Hepatocyte (in vitro differentiated cells): ENCODE measurements at regions not wholly inside any gene's neighbourhood (a gene's known extent, or its start where the extent isn't known, plus 50 kb on each side); places are given as distances from the start of the nearest gene placed in this dataset.
"Not testable (repeated sequence)": the region's sequence is repeated elsewhere in the genome, so short reads cannot be mapped to it uniquely, and the experiment has no call there.

Experiments used
- DNase-seq: peaks from one replicate; pipeline ENCODE4 v3.0.0-alpha.2; 2016; ENCODE audit warnings: low spot score
- H2AFZ ChIP-seq: fragments of 200-600 bp; sonication (generic); 2 replicates; pipeline ENCODE4 v1.6.0; 2016; ENCODE audit warnings: antibody characterized with exemption, mild to moderate bottlenecking
- H3K27ac ChIP-seq: fragments of 200-600 bp; sonication (generic); 2 replicates; pipeline ENCODE4 v1.5.1; 2016; ENCODE audit warnings: mild to moderate bottlenecking
- H3K27me3 ChIP-seq: fragments of 200-600 bp; sonication (generic); 2 replicates; pipeline ENCODE4 v1.6.1; 2016
- H3K36me3 ChIP-seq: fragments of 200-600 bp; sonication (generic); replicated peaks from 2 replicates; pipeline ENCODE4 v1.5.1; 2016; ENCODE audit warnings: low read depth; ENCODE audit not compliant: insufficient read depth
- H3K4me1 ChIP-seq: fragments of 200-600 bp; sonication (generic); 2 replicates; pipeline ENCODE4 v1.5.1; 2016; ENCODE audit warnings: mild to moderate bottlenecking, moderate library complexity; ENCODE audit not compliant: insufficient read depth
- H3K4me2 ChIP-seq: fragments of 200-600 bp; sonication (generic); 2 replicates; pipeline ENCODE4 v1.6.0; 2016
- H3K4me3 ChIP-seq: fragments of 200-600 bp; sonication (generic); 2 replicates; pipeline ENCODE4 v1.5.1; 2016; ENCODE audit warnings: mild to moderate bottlenecking
- H3K79me2 ChIP-seq: fragments of 200-600 bp; sonication (generic); 2 replicates; pipeline ENCODE4 v1.6.0; 2017; ENCODE audit warnings: mild to moderate bottlenecking
- H3K9me2 ChIP-seq: fragments of 200-600 bp; sonication (generic); replicated peaks from 2 replicates; pipeline ENCODE4 v1.6.0; 2017; ENCODE audit warnings: mild to moderate bottlenecking; ENCODE audit not compliant: insufficient read depth
- H3K9me3 ChIP-seq: fragments of 200-600 bp; sonication (generic); 2 replicates; pipeline ENCODE4 v1.5.1; 2016; ENCODE audit warnings: low read depth, mild to moderate bottlenecking
- H4K20me1 ChIP-seq: fragments of 200-600 bp; sonication (generic); 2 replicates; pipeline ENCODE4 v1.6.0; 2016; ENCODE audit warnings: mild to moderate bottlenecking; ENCODE audit not compliant: insufficient read depth, poor library complexity, severe bottlenecking
- CTCF ChIP-seq: fragments of 200-600 bp; sonication (generic); IDR thresholded peaks from 2 replicates; pipeline ENCODE4 v1.5.1; 2016; ENCODE audit warnings: antibody characterized with exemption, mild to moderate bottlenecking; ENCODE audit not compliant: poor library complexity
- EZH2 ChIP-seq: fragments of 200-600 bp; sonication (generic); IDR thresholded peaks from 2 replicates; pipeline ENCODE4 v1.6.1; 2016; ENCODE audit warnings: antibody characterized with exemption, mild to moderate bottlenecking, borderline replicate concordance
- EZH2phosphoT487 ChIP-seq: fragments of 200-600 bp; sonication (generic); IDR thresholded peaks from one replicate; pipeline ENCODE4 v1.6.1; 2018; ENCODE audit warnings: antibody characterized with exemption, mild to moderate bottlenecking, low read depth, moderate library complexity; ENCODE audit not compliant: unreplicated experiment, severe bottlenecking
- WGBS: methylation state at CpG from one replicate; pipeline ENCODE4 v1.1.6; 2016; ENCODE audit warnings: low lambda C conversion rate; ENCODE audit errors: missing lambda C conversion rate; 5-methylcytosine and 5-hydroxymethylcytosine counted together

- no peak for DNase-seq
- Histone ChIP-seq H4K20me1 (no peaks in the 10 kb centered on the region), H3K4me2 (no peak overlapping the region), H3K9me2 (no peaks in the 10 kb centered on the region), H3K27me3 (no peaks in the 10 kb centered on the region), H3K9me3 (no peaks in the 10 kb centered on the region), H3K27ac (peak overlapping the region; percentile 86), H3K4me3 (no peak overlapping the region), H3K4me1 (peaks cover 3% of the 10 kb centered on the region), H3K79me2 (no peaks in the 10 kb centered on the region), H2AFZ (no peak overlapping the region), H3K36me3 (no peaks in the 10 kb centered on the region)
- WGBS: 80% methylated on average over 11 of the region's 11 CpGs
- no peak for TF ChIP-seq EZH2
- TF ChIP-seq EZH2phosphoT487: no peak
- TF ChIP-seq CTCF: no peak
These were observed 78.9 kb upstream of the FLT1 start for GRCh38 chr13:28573595-28574373.

GRCh38 chr13:28572871-28573270, 77.9 kb upstream of the FLT1 start:
- WGBS: 96% methylated on average over 5 of the region's 5 CpGs
- peaks cover 3% of the 10 kb centered on the region for H3K4me1 ChIP-seq
- DNase-seq: no peak
- H3K79me2 ChIP-seq: no peaks in the 10 kb centered on the region
- H3K27me3 ChIP-seq: no peaks in the 10 kb centered on the region
- no peak overlapping the region for H3K4me3 ChIP-seq
- no peaks in the 10 kb centered on the region for H3K9me3 ChIP-seq
- H3K27ac ChIP-seq: no peak overlapping the region
- H3K9me2 ChIP-seq: no peaks in the 10 kb centered on the region
- TF ChIP-seq EZH2phosphoT487 (no peak), CTCF (no peak), EZH2 (no peak)
- no peak overlapping the region for H2AFZ ChIP-seq
- no peak overlapping the region for H3K4me2 ChIP-seq
- H3K36me3 ChIP-seq: no peaks in the 10 kb centered on the region
- no peaks in the 10 kb centered on the region for H4K20me1 ChIP-seq

- not testable (repeated sequence) for H3K9me3 ChIP-seq, H2AFZ ChIP-seq, H3K79me2 ChIP-seq
These were observed 75.4 kb upstream of the FLT1 start for GRCh38 chr13:28570356-28570755.

GRCh38 chr13:28569886-28570285, 75.0 kb upstream of the FLT1 start:
- no peak for DNase-seq
- H3K27ac ChIP-seq: no peak overlapping the region
- no peak overlapping the region for H3K4me3 ChIP-seq
- H3K9me3 ChIP-seq: no peaks in the 10 kb centered on the region
- no peaks in the 10 kb centered on the region for H3K36me3 ChIP-seq
- H3K27me3 ChIP-seq: no peaks in the 10 kb centered on the region
- H2AFZ ChIP-seq: no peak overlapping the region
- no peaks in the 10 kb centered on the region for H3K79me2 ChIP-seq
- WGBS: 85% methylated on average over 5 of the region's 5 CpGs
- H3K4me1 ChIP-seq: peaks cover under 1% of the 10 kb centered on the region
- H3K9me2 ChIP-seq: no peaks in the 10 kb centered on the region
- no peak overlapping the region for H3K4me2 ChIP-seq
- no peaks in the 10 kb centered on the region for H4K20me1 ChIP-seq
- no peak for TF ChIP-seq CTCF
- no peak for TF ChIP-seq EZH2
- TF ChIP-seq EZH2phosphoT487: no peak

More at GRCh38 chr13:28570356-28570755, 75.4 kb upstream of the FLT1 start:
- H3K27ac ChIP-seq, DNase-seq, H3K9me2 ChIP-seq, H3K4me2 ChIP-seq, H3K27me3 ChIP-seq, H4K20me1 ChIP-seq, H3K4me1 ChIP-seq, H3K4me3 ChIP-seq, H3K36me3 ChIP-seq: not testable (repeated sequence)
- WGBS: 96% methylated on average over 7 of the region's 7 CpGs
